ENCODE measurements at regions not wholly inside any gene's neighbourhood (a gene's known extent, or its start where the extent isn't known, plus 50 kb on each side); places are given as distances from the start of the nearest gene placed in this dataset.

GRCh38 chr4:123898946-123899666 is 502.5 kb downstream of the SPRY1 start:
- no peak for ATAC-seq
- DNase-seq: no peak
- Histone ChIP-seq H3K4me3 (no peak overlapping the region), H3K27ac (no peak overlapping the region), H3K36me3 (no peaks in the 10 kb centered on the region), H3K4me1 (peaks cover 15% of the 10 kb centered on the region), H3K27me3 (ENCODE audit: low read depth) (no peaks in the 10 kb centered on the region), H3K9me3 (no peaks in the 10 kb centered on the region)
- intact Hi-C loops (cut with DNase I): no loop called here
- TF ChIP-seq CTCF (IDR thresholded peaks at IDR 0.05): no peak

GRCh38 chr4:123904882-123905281 is 508.3 kb downstream of the SPRY1 start:
- no peak overlapping the region for H3K27ac ChIP-seq
- H3K36me3 ChIP-seq: no peaks in the 10 kb centered on the region
- ATAC-seq: no peak
- H3K4me3 ChIP-seq: no peak overlapping the region
- no peaks in the 10 kb centered on the region for H3K9me3 ChIP-seq
- DNase-seq: no peak
- intact Hi-C loops (cut with DNase I): no loop called here
- TF ChIP-seq CTCF (IDR thresholded peaks at IDR 0.05): no peak
- H3K4me1 ChIP-seq: no peaks in the 10 kb centered on the region
- no peaks in the 10 kb centered on the region for H3K27me3 ChIP-seq (ENCODE audit: low read depth)

- H3K27me3 ChIP-seq (ENCODE audit: low read depth): no peaks in the 10 kb centered on the region
- no peak for TF ChIP-seq CTCF (IDR thresholded peaks at IDR 0.05)
- no peak for DNase-seq
These were observed 517.0 kb downstream of the SPRY1 start for GRCh38 chr4:123913598-123913997.

GRCh38 chr4:123916821-123917220 is 520.2 kb downstream of the SPRY1 start:
- no peak for DNase-seq
- ATAC-seq: no peak
- TF ChIP-seq CTCF (IDR thresholded peaks at IDR 0.05): no peak
- Histone ChIP-seq H3K36me3 (no peaks in the 10 kb centered on the region), H3K27me3 (ENCODE audit: low read depth) (no peaks in the 10 kb centered on the region), H3K4me3 (no peak overlapping the region), H3K9me3 (no peaks in the 10 kb centered on the region), H3K4me1 (no peaks in the 10 kb centered on the region), H3K27ac (no peak overlapping the region)
- intact Hi-C loops (cut with DNase I): no loop called here

More at GRCh38 chr4:123913598-123913997, 517.0 kb downstream of the SPRY1 start:
- ATAC-seq: no peak
- Histone ChIP-seq H3K4me1 (no peaks in the 10 kb centered on the region), H3K36me3 (no peaks in the 10 kb centered on the region), H3K4me3 (no peak overlapping the region), H3K27ac (no peak overlapping the region), H3K9me3 (no peaks in the 10 kb centered on the region)
- intact Hi-C loops (cut with DNase I): no loop called here

- no peak overlapping the region for H3K27ac ChIP-seq
- H3K27me3 ChIP-seq (ENCODE audit: low read depth): no peaks in the 10 kb centered on the region
- H3K36me3 ChIP-seq: no peaks in the 10 kb centered on the region
- no peak overlapping the region for H3K4me3 ChIP-seq
- DNase-seq (no peak), ATAC-seq (no peak)
- intact Hi-C loops (cut with DNase I): no loop called here
- TF ChIP-seq CTCF (IDR thresholded peaks at IDR 0.05): no peak
- H3K4me1 ChIP-seq: peaks cover 8% of the 10 kb centered on the region
- no peaks in the 10 kb centered on the region for H3K9me3 ChIP-seq
These were observed 523.0 kb downstream of the SPRY1 start for GRCh38 chr4:123919576-123920098.

Data from lower lobe of right lung (tissue), 2 donors.